IgD-negative memory B cell (primary cell): ENCODE measurements at regions not wholly inside any gene's neighbourhood (a gene's known extent, or its start where the extent isn't known, plus 50 kb on each side); places are given as distances from the start of the nearest gene placed in this dataset.

Experiments used
- H3K27ac Mint-ChIP-seq, 3 donors: one replicate each; pipeline ENCODE4 v1.8.0; 2020 to 2022; ENCODE audit warnings: mild to moderate bottlenecking in 3 of 3, mixed read lengths in 3 of 3, moderate library complexity in 1 of 3
- H3K27me3 Mint-ChIP-seq: one replicate; pipeline ENCODE4 v1.8.0; 2021; ENCODE audit warnings: mixed read lengths
- H3K36me3 Mint-ChIP-seq: one replicate; pipeline ENCODE4 v1.8.0; 2020; ENCODE audit warnings: mild to moderate bottlenecking, mixed read lengths
- H3K4me1 Mint-ChIP-seq, 3 donors: one replicate each; pipeline ENCODE4 v1.8.0; 2020 to 2022; ENCODE audit warnings: mixed read lengths in 3 of 3, mild to moderate bottlenecking in 1 of 3
- H3K4me3 Mint-ChIP-seq, 4 donors: one replicate each; pipeline ENCODE4 v1.8.0; 2020 to 2022; ENCODE audit warnings: mild to moderate bottlenecking in 4 of 4, mixed read lengths in 4 of 4, moderate library complexity in 3 of 4
- H3K9me3 Mint-ChIP-seq, 3 donors: one replicate each; pipeline ENCODE4 v1.8.0; 2020 to 2021; ENCODE audit warnings: mixed read lengths in 3 of 3, mild to moderate bottlenecking in 1 of 3

GRCh38 chr1:56442290-56442877 is 137.0 kb downstream of the PLPP3 start:
- no peak overlapping the region for H3K4me3 Mint-ChIP-seq

GRCh38 chr1:56441601-56442000 is 137.8 kb downstream of the PLPP3 start:
- H3K4me1 Mint-ChIP-seq: peaks cover 0 to 4% (median 4%) of the 10 kb centered on the region in 3 donors
- H3K36me3 Mint-ChIP-seq: no peaks in the 10 kb centered on the region
- H3K9me3 Mint-ChIP-seq: no peaks in the 10 kb centered on the region
- H3K27me3 Mint-ChIP-seq: no peaks in the 10 kb centered on the region
- H3K4me3 Mint-ChIP-seq: no peak overlapping the region
- H3K27ac Mint-ChIP-seq: no peak overlapping the region

More at GRCh38 chr1:56442290-56442877, 137.0 kb downstream of the PLPP3 start:
- Mint-ChIP-seq H3K36me3 (no peaks in the 10 kb centered on the region), H3K27me3 (no peaks in the 10 kb centered on the region), H3K4me1 (peaks cover 0 to 4% (median 1%) of the 10 kb centered on the region in 3 donors), H3K27ac (no peak overlapping the region), H3K9me3 (no peaks in the 10 kb centered on the region)

GRCh38 chr1:56439610-56440264 is 139.6 kb downstream of the PLPP3 start:
- H3K36me3 Mint-ChIP-seq: no peaks in the 10 kb centered on the region
- no peak overlapping the region for H3K4me3 Mint-ChIP-seq
- H3K27ac Mint-ChIP-seq: peak overlapping the region in 1 of 3 donors; percentile 32
- no peaks in the 10 kb centered on the region for H3K9me3 Mint-ChIP-seq
- peaks cover 10 to 14% (median 13%) of the 10 kb centered on the region in 3 donors for H3K4me1 Mint-ChIP-seq
- H3K27me3 Mint-ChIP-seq: no peaks in the 10 kb centered on the region

- peaks cover 16 to 21% (median 20%) of the 10 kb centered on the region in 3 donors for H3K4me1 Mint-ChIP-seq
- H3K27me3 Mint-ChIP-seq: no peaks in the 10 kb centered on the region
- H3K27ac Mint-ChIP-seq: peak overlapping the region in 1 of 3 donors; percentile 52
- H3K4me3 Mint-ChIP-seq: no peak overlapping the region
- no peaks in the 10 kb centered on the region for H3K9me3 Mint-ChIP-seq
- H3K36me3 Mint-ChIP-seq: peaks cover 2% of the 10 kb centered on the region
Measured at GRCh38 chr1:56438901-56439551, 140.3 kb downstream of the PLPP3 start.

- Mint-ChIP-seq H3K36me3 (peaks cover 2% of the 10 kb centered on the region), H3K27me3 (no peaks in the 10 kb centered on the region), H3K4me1 (peaks cover 26 to 32% (median 30%) of the 10 kb centered on the region in 3 donors), H3K4me3 (no peak overlapping the region), H3K27ac (no peak overlapping the region), H3K9me3 (no peaks in the 10 kb centered on the region)
Measured at GRCh38 chr1:56437959-56438358, 141.4 kb downstream of the PLPP3 start.

- Mint-ChIP-seq H3K36me3 (peaks cover 2% of the 10 kb centered on the region), H3K4me1 (peaks cover 35 to 41% (median 38%) of the 10 kb centered on the region in 3 donors), H3K27me3 (no peaks in the 10 kb centered on the region), H3K9me3 (no peaks in the 10 kb centered on the region), H3K4me3 (no peak overlapping the region), H3K27ac (no peak overlapping the region)
Measured at GRCh38 chr1:56436912-56437417, 142.4 kb downstream of the PLPP3 start.

GRCh38 chr1:56436296-56436695 is 143.1 kb downstream of the PLPP3 start:
- Mint-ChIP-seq H3K27ac (peak overlapping the region in 1 of 3 donors; percentile 18), H3K36me3 (peaks cover 2% of the 10 kb centered on the region), H3K4me1 (peaks cover 41 to 47% (median 45%) of the 10 kb centered on the region in 3 donors), H3K27me3 (no peaks in the 10 kb centered on the region), H3K9me3 (no peaks in the 10 kb centered on the region), H3K4me3 (peak overlapping the region in 1 of 4 donors; percentile 59)

- peaks cover 43 to 49% (median 46%) of the 10 kb centered on the region in 3 donors for H3K4me1 Mint-ChIP-seq
- H3K36me3 Mint-ChIP-seq: peaks cover 2% of the 10 kb centered on the region
- no peaks in the 10 kb centered on the region for H3K9me3 Mint-ChIP-seq
- peak overlapping the region in 1 of 4 donors; percentile 48 for H3K4me3 Mint-ChIP-seq
- peak overlapping the region in 2 of 3 donors; percentile 18 to 90 for H3K27ac Mint-ChIP-seq
- H3K27me3 Mint-ChIP-seq: no peaks in the 10 kb centered on the region
Measured at GRCh38 chr1:56435434-56436262, 143.7 kb downstream of the PLPP3 start.

- H3K27me3 Mint-ChIP-seq: no peaks in the 10 kb centered on the region
- H3K36me3 Mint-ChIP-seq: peaks cover 2% of the 10 kb centered on the region
- H3K4me1 Mint-ChIP-seq: peaks cover 41 to 50% (median 46%) of the 10 kb centered on the region in 3 donors
- no peaks in the 10 kb centered on the region for H3K9me3 Mint-ChIP-seq
- peak overlapping the region in 2 of 4 donors; percentile 6 to 24 for H3K4me3 Mint-ChIP-seq
- peak overlapping the region in 2 of 3 donors; percentile 45 to 66 for H3K27ac Mint-ChIP-seq
Measured at GRCh38 chr1:56434740-56435139, 144.6 kb downstream of the PLPP3 start.

GRCh38 chr1:56434025-56434424 is 145.3 kb downstream of the PLPP3 start:
- H3K27me3 Mint-ChIP-seq: no peaks in the 10 kb centered on the region
- peaks cover 41 to 49% (median 46%) of the 10 kb centered on the region in 3 donors for H3K4me1 Mint-ChIP-seq
- no peaks in the 10 kb centered on the region for H3K9me3 Mint-ChIP-seq
- peaks cover 2% of the 10 kb centered on the region for H3K36me3 Mint-ChIP-seq
- peak overlapping the region in 2 of 4 donors; percentile 6 to 30 for H3K4me3 Mint-ChIP-seq
- H3K27ac Mint-ChIP-seq: peak overlapping the region in 2 of 3 donors; percentile 66 to 77

- Mint-ChIP-seq H3K27ac (peak overlapping the region; percentile 11 to 48 (median 12)), H3K36me3 (peaks cover 2% of the 10 kb centered on the region), H3K4me3 (peak overlapping the region; percentile 1 to 80 (median 42)), H3K27me3 (no peaks in the 10 kb centered on the region), H3K4me1 (peaks cover 41 to 49% (median 46%) of the 10 kb centered on the region in 3 donors), H3K9me3 (no peaks in the 10 kb centered on the region)
Measured at GRCh38 chr1:56433056-56433577, 146.2 kb downstream of the PLPP3 start.

- no peaks in the 10 kb centered on the region for H3K27me3 Mint-ChIP-seq
- H3K27ac Mint-ChIP-seq: peak overlapping the region; percentile 11 to 65 (median 12)
Measured at GRCh38 chr1:56432166-56432971, 147.0 kb downstream of the PLPP3 start.

GRCh38 chr1:56430141-56430839 is 149.1 kb downstream of the PLPP3 start:
- no peak overlapping the region for H3K27ac Mint-ChIP-seq
- H3K36me3 Mint-ChIP-seq: peaks cover 6% of the 10 kb centered on the region
- H3K27me3 Mint-ChIP-seq: no peaks in the 10 kb centered on the region
- peaks cover 47 to 55% (median 53%) of the 10 kb centered on the region in 3 donors for H3K4me1 Mint-ChIP-seq
- peaks cover 0 to 1% (median 0%) of the 10 kb centered on the region in 3 donors for H3K9me3 Mint-ChIP-seq
- H3K4me3 Mint-ChIP-seq: no peak overlapping the region

More at GRCh38 chr1:56432166-56432971, 147.0 kb downstream of the PLPP3 start:
- Mint-ChIP-seq H3K4me3 (peak overlapping the region in 3 of 4 donors; percentile 1 to 80 (median 79)), H3K4me1 (peaks cover 45 to 50% (median 46%) of the 10 kb centered on the region in 3 donors), H3K9me3 (no peaks in the 10 kb centered on the region), H3K36me3 (peaks cover 4% of the 10 kb centered on the region)
